Bronchial epithelial cell (primary cell): ENCODE measurements at regions not wholly inside any gene's neighbourhood (a gene's known extent, or its start where the extent isn't known, plus 50 kb on each side); places are given as distances from the start of the nearest gene placed in this dataset.
A peak's percentile ranks its signal among the peaks of the same experiment; 100 is the strongest.

Source experiments
- DNase-seq: peaks from one replicate; pipeline ENCODE4 v3.0.0-alpha.2; 2010; ENCODE audit warnings: low read depth
- FAIRE-seq: peaks from 2 replicates; lab custom pipeline; 2011; peaks lifted over from hg19 to GRCh38; lab: Jason Lieb, UNC
- H3K27me3 ChIP-seq: 2 replicates; pipeline ENCODE4 v1.5.1; 2011; ENCODE audit warnings: low read length; ENCODE audit not compliant: control insufficient read depth, insufficient read depth
- H3K36me3 ChIP-seq: 2 replicates; pipeline ENCODE4 v1.5.1; 2011; ENCODE audit warnings: low read length; ENCODE audit not compliant: control insufficient read depth, insufficient read depth
- H3K4me3 ChIP-seq: 2 replicates; pipeline ENCODE4 v1.5.1; 2011; ENCODE audit warnings: mild to moderate bottlenecking, low read depth, low read length, control low read depth
- TF ChIP-seq, protein P1 (sequence below): IDR thresholded peaks from 2 replicates; pipeline ENCODE4 v1.5.1; 2011; ENCODE audit warnings: mild to moderate bottlenecking, moderate library complexity, low read length, control low read depth, inconsistent platforms; ENCODE audit not compliant: insufficient read depth, severe bottlenecking

DNA sequence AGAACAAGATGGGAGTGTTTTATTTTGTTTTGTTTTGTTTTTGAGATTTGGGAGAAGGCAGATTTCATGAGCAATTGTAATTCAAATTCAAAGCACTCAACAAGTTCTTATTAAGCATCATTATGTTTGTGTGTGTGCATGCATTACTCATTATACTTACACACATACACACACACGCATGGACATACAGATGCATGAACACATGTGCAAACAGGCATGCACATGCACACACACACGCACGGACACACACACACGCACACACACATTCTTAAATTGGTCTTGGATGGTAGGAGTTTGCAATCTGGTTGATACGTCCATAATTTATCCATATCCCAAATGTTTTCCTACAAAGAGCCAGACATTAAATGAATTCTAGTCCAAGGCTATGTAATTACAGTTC lies 702.8 kb downstream of the INHBA start:
- Histone ChIP-seq H3K36me3 (no peaks in the 10 kb centered on the region), H3K27me3 (no peaks in the 10 kb centered on the region), H3K4me3 (no peak overlapping the region)
- DNase-seq (no peak), FAIRE-seq (no peak)
- TF ChIP-seq, protein P1, sequence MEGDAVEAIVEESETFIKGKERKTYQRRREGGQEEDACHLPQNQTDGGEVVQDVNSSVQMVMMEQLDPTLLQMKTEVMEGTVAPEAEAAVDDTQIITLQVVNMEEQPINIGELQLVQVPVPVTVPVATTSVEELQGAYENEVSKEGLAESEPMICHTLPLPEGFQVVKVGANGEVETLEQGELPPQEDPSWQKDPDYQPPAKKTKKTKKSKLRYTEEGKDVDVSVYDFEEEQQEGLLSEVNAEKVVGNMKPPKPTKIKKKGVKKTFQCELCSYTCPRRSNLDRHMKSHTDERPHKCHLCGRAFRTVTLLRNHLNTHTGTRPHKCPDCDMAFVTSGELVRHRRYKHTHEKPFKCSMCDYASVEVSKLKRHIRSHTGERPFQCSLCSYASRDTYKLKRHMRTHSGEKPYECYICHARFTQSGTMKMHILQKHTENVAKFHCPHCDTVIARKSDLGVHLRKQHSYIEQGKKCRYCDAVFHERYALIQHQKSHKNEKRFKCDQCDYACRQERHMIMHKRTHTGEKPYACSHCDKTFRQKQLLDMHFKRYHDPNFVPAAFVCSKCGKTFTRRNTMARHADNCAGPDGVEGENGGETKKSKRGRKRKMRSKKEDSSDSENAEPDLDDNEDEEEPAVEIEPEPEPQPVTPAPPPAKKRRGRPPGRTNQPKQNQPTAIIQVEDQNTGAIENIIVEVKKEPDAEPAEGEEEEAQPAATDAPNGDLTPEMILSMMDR = no peak

DNA sequence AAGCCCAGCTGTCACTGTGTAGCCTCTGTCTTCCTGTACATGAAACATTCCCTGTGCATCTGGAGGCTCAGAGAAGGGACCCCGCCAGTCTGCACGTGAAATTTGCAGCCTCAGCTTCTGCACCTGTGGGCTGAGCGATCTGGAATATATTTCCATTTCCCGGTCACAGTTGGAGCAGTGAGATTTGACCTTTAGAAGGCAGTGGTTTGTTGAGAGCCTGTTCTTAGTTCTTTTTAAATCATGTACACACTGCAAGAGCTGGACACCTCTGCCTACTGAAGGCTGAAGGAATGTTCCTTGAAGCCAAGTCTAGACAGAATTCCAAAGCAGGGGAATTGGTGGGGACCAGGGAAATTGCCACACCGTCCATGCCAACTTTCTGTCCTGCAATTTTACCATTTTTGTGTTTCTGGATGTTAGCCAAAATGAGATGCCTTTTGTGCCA lies 706.6 kb downstream of the INHBA start:
- Histone ChIP-seq H3K36me3 (no peaks in the 10 kb centered on the region), H3K4me3 (no peak overlapping the region), H3K27me3 (no peaks in the 10 kb centered on the region)
- peak; percentile 60 for FAIRE-seq
- no peak for DNase-seq
- TF ChIP-seq, protein P1 = no peak

DNA sequence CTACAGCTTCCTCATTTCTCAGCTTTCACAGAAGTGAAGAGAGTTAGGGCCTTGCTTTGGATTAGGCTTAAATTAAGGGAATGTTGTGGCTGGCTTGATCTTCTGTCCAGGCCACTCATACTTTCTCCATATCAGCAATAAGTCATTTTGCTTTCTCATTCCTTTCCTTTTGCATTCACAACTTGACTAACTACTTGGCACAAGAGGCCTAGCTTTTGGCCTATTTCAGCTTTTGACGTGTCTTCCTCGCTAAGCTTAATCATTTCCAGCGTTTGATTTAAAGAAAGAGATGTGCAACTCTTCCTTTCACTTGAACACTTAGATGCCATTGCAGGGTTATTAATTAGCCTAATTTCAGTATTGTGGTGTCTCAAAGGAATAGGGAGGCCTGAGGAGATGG lies 712.0 kb downstream of the INHBA start:
- FAIRE-seq (no peak), DNase-seq (no peak)
- TF ChIP-seq, protein P1 = no peak
- H3K4me3 ChIP-seq = no peak overlapping the region
- no peaks in the 10 kb centered on the region for H3K27me3 ChIP-seq
- no peaks in the 10 kb centered on the region for H3K36me3 ChIP-seq

DNA sequence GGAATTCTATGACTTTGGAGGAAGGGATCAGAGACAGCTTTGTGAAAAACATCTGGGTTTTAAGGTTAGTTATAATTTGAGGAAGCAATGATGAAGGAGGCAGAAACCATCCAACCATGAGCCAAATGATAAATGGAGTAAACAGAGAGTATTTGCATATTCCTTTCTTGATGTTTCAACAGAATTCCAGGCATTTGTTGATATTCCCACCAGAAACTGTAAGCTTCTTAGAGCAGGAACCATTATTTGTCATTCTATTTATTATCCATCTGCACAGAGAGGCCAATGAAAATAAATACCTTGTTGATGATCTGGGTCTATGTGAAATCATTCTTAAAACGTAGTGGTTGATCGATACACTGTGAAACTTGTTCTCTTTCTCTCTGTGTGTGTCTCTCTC lies 715.3 kb downstream of the INHBA start:
- TF ChIP-seq, protein P1 = no peak
- DNase-seq = no peak
- no peaks in the 10 kb centered on the region for H3K27me3 ChIP-seq
- no peaks in the 10 kb centered on the region for H3K36me3 ChIP-seq
- no peak for FAIRE-seq
- no peak overlapping the region for H3K4me3 ChIP-seq

DNA sequence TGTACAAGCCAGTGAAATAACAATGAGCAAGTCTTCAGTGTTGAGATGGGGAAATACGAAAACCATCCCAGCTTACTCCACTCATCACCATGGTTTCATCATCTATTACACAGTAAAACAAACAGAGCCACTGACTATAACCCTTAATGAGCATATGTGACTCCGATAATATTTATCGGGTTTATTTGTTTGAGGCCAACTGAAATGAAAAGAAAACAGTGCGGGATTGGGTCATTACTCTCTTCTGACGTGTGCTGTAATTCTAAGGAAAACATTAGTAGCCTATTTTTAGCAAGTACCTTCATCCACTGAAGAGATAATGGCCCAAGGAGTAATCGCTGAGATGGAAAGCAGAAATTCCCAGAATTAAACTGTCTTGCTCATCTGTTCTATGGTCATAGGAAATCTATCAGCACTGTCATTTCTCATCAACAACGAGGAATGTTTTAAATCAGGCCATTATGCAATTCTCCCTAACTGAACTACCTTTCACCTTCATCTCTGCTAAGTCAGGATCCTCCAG lies 716.5 kb downstream of the INHBA start:
- DNase-seq (peak; percentile 52), FAIRE-seq (no peak)
- H3K4me3 ChIP-seq = no peak overlapping the region
- H3K27me3 ChIP-seq = no peaks in the 10 kb centered on the region
- no peaks in the 10 kb centered on the region for H3K36me3 ChIP-seq
- TF ChIP-seq, protein P1 = no peak

DNA sequence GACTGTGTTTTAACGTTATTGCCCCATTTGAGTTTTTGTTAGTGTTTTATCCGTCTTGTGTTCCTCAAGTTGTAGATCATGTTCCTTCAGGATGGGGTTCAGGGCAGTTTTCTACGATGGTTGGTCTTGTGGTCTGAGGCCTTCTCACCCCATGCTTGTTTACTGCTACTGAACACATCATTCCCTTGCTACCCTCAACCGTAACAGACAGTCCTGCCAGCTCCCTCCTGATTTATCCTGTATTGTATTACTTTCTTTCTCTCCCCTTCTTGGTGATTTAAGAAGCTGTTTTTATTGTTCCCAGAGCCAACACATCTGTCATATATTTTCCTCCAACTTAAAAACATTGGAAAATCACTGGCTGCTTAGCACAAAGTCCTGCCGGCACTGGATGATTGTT lies 719.8 kb downstream of the INHBA start:
- H3K4me3 ChIP-seq = no peak overlapping the region
- TF ChIP-seq, protein P1 = no peak
- FAIRE-seq (no peak), DNase-seq (no peak)
- no peaks in the 10 kb centered on the region for H3K27me3 ChIP-seq
- H3K36me3 ChIP-seq = no peaks in the 10 kb centered on the region
